ENCODE measurements at regions not wholly inside any gene's neighbourhood (a gene's known extent, or its start where the extent isn't known, plus 50 kb on each side); places are given as distances from the start of the nearest gene placed in this dataset.
A peak's percentile ranks its signal among the peaks of the same experiment; 100 is the strongest.

- DNase-seq (no peak), ATAC-seq (no peak)
- no peaks in the 10 kb centered on the region for H3K36me3 ChIP-seq
- H3K4me1 ChIP-seq: peaks cover 11% of the 10 kb centered on the region
- no peaks in the 10 kb centered on the region for H3K27me3 ChIP-seq (ENCODE audit: low read depth)
- no peaks in the 10 kb centered on the region for H3K9me3 ChIP-seq
- H3K27ac ChIP-seq: no peak overlapping the region
- no peak for TF ChIP-seq CTCF (IDR thresholded peaks at IDR 0.05)
- intact Hi-C loops (cut with DNase I): no loop called here
- H3K4me3 ChIP-seq: no peak overlapping the region
Observed at GRCh38 chr3:23073724-23074305, 129.3 kb upstream of the UBE2E2 start.

GRCh38 chr3:23075496-23075895 is 127.6 kb upstream of the UBE2E2 start:
- H3K4me3 ChIP-seq: no peak overlapping the region
- H3K36me3 ChIP-seq: no peaks in the 10 kb centered on the region
- no peaks in the 10 kb centered on the region for H3K27me3 ChIP-seq (ENCODE audit: low read depth)
- no peak overlapping the region for H3K27ac ChIP-seq
- intact Hi-C loops (cut with DNase I): no loop called here
- DNase-seq (no peak), ATAC-seq (no peak)
- H3K4me1 ChIP-seq: peaks cover 18% of the 10 kb centered on the region
- no peaks in the 10 kb centered on the region for H3K9me3 ChIP-seq
- TF ChIP-seq CTCF (IDR thresholded peaks at IDR 0.05): no peak

GRCh38 chr3:23076437-23076836 is 126.7 kb upstream of the UBE2E2 start:
- Histone ChIP-seq H3K27ac (no peak overlapping the region), H3K4me3 (no peak overlapping the region), H3K9me3 (no peaks in the 10 kb centered on the region), H3K4me1 (peaks cover 9% of the 10 kb centered on the region), H3K36me3 (no peaks in the 10 kb centered on the region), H3K27me3 (ENCODE audit: low read depth) (no peaks in the 10 kb centered on the region)
- DNase-seq: no peak
- no peak for ATAC-seq
- intact Hi-C loops (cut with DNase I): no loop called here
- no peak for TF ChIP-seq CTCF (IDR thresholded peaks at IDR 0.05)

- Histone ChIP-seq H3K4me3 (no peak overlapping the region), H3K9me3 (no peaks in the 10 kb centered on the region), H3K27me3 (ENCODE audit: low read depth) (no peaks in the 10 kb centered on the region), H3K4me1 (peaks cover 6% of the 10 kb centered on the region), H3K27ac (no peak overlapping the region), H3K36me3 (no peaks in the 10 kb centered on the region)
- DNase-seq: no peak
- no peak for ATAC-seq
- TF ChIP-seq CTCF (IDR thresholded peaks at IDR 0.05): no peak
- intact Hi-C loops (cut with DNase I): no loop called here
Observed at GRCh38 chr3:23077126-23077525, 126.0 kb upstream of the UBE2E2 start.

- peaks cover 6% of the 10 kb centered on the region for H3K4me1 ChIP-seq
- no peaks in the 10 kb centered on the region for H3K9me3 ChIP-seq
- H3K27ac ChIP-seq: no peak overlapping the region
- no peak for TF ChIP-seq CTCF (IDR thresholded peaks at IDR 0.05)
- H3K4me3 ChIP-seq: no peak overlapping the region
- intact Hi-C loops (cut with DNase I): no loop called here
- H3K27me3 ChIP-seq (ENCODE audit: low read depth): no peaks in the 10 kb centered on the region
- ATAC-seq (no peak), DNase-seq (no peak)
- no peaks in the 10 kb centered on the region for H3K36me3 ChIP-seq
Observed at GRCh38 chr3:23078735-23079134, 124.4 kb upstream of the UBE2E2 start.

- no peak for TF ChIP-seq CTCF (IDR thresholded peaks at IDR 0.05)
- Histone ChIP-seq H3K27me3 (ENCODE audit: low read depth) (no peaks in the 10 kb centered on the region), H3K4me3 (no peak overlapping the region), H3K9me3 (no peaks in the 10 kb centered on the region), H3K27ac (no peak overlapping the region), H3K36me3 (no peaks in the 10 kb centered on the region), H3K4me1 (peaks cover 6% of the 10 kb centered on the region)
- DNase-seq: no peak
- peak; percentile 19 to 49 for ATAC-seq
- intact Hi-C loops (cut with DNase I): no loop called here
Observed at GRCh38 chr3:23079976-23080375, 123.2 kb upstream of the UBE2E2 start.
